ENCODE measurements at regions not wholly inside any gene's neighbourhood (a gene's known extent, or its start where the extent isn't known, plus 50 kb on each side); places are given as distances from the start of the nearest gene placed in this dataset.
"Not testable (repeated sequence)": the region's sequence is repeated elsewhere in the genome, so short reads cannot be mapped to it uniquely, and the experiment has no call there.

DNA sequence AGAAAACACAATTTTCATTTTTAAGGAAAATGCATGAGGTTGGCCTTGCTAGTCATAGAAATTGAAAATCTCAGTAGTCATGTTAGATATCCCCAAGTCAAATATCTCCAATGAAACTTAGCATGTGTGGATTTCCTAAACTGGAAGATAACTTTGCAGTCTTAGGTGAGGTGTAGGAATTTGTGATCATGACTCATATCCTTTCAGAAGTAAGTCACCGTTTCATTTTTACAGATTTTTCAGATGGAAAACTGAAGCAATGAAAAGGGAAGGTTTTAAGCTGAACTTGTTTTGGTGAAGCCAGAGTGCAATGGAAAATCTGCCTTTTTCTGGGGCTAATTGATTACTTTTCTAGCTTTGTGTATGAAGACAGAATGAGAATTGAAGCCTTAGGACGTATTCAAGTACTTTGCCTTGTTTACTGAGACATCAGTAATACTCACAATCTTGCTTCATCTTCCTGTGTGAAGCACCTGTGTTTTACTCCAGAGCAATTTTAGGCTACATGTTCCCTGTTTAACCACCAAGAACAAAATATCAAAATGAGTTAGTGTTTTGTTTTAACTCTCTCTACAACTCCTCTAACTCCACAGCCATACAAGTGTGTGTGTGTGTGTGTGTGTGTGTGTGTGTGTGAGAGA lies 1662.8 kb upstream of the ADGRL3 start:
- no peak overlapping the region for H3K4me3 ChIP-seq (ENCODE audit: low read length)
- no peaks in the 10 kb centered on the region for H3K27me3 ChIP-seq (ENCODE audit: control insufficient read depth, insufficient read depth, low read length)
- no peaks in the 10 kb centered on the region for H3K36me3 ChIP-seq (ENCODE audit: control insufficient read depth, insufficient read depth, low read length)
- no peaks in the 10 kb centered on the region for H3K4me1 ChIP-seq (ENCODE audit: control insufficient read depth, insufficient read depth, low read length)
- WGBS (ENCODE audit: insufficient coverage, insufficient read length): no CpG with 5 or more reads among the region's 2 CpGs
- no peaks in the 10 kb centered on the region for H3K9me3 ChIP-seq (ENCODE audit: control insufficient read depth, insufficient read depth, low read length)
- no peak for DNase-seq (ENCODE audit: low read depth, low spot score)
- no peak overlapping the region for H3K27ac ChIP-seq (ENCODE audit: low read length)

DNA sequence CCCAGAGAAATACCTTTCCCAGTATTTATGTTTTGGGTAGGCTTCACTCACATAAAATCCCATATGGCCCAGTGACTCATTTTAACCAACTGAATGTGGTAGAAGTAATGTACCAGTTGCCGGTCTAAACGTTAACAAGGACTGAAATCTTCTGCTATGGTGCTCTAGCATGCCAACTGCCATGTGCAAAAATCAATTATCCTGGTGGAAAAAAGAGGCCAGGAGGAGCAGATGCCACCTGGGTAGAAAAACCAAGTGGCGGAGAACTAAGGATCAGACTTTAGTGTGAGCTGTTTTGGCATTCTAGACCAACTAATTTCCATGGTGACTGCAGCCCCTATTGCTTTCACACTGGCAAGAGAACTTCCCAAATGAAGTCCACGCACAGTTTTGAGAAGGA lies 1660.7 kb upstream of the ADGRL3 start:
- Histone ChIP-seq H3K4me3 (ENCODE audit: low read length) (no peak overlapping the region), H3K36me3 (ENCODE audit: control insufficient read depth, insufficient read depth, low read length) (no peaks in the 10 kb centered on the region), H3K27me3 (ENCODE audit: control insufficient read depth, insufficient read depth, low read length) (no peaks in the 10 kb centered on the region), H3K4me1 (ENCODE audit: control insufficient read depth, insufficient read depth, low read length) (no peaks in the 10 kb centered on the region), H3K9me3 (ENCODE audit: control insufficient read depth, insufficient read depth, low read length) (no peaks in the 10 kb centered on the region), H3K27ac (ENCODE audit: low read length) (no peak overlapping the region)
- WGBS (ENCODE audit: insufficient coverage, insufficient read length): no CpG with 5 or more reads among the region's 4 CpGs
- DNase-seq (ENCODE audit: low read depth, low spot score): no peak

DNA sequence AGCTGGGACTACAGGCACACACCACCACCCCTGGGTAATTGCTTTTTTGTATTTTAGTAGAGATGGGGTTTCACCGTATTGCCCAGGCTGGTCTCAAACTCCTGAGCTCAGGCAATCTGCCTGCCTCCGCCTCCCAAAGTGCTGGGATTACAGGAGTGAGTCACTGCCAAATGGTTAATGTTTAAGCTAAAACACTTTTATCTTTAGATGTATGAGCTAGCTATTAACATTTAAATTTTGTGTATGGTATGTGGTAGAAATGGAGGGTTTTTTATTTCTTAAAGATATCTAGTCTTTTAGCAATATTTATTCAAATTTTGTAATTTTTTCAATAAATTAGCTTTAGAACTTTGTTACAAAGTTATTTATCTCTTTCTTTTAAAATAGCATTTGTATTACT lies 1659.8 kb upstream of the ADGRL3 start:
- DNase-seq (ENCODE audit: low read depth, low spot score): no peak
- H3K4me3 ChIP-seq (ENCODE audit: low read length): no peak overlapping the region
- H3K4me1 ChIP-seq (ENCODE audit: control insufficient read depth, insufficient read depth, low read length): no peaks in the 10 kb centered on the region
- no peaks in the 10 kb centered on the region for H3K9me3 ChIP-seq (ENCODE audit: control insufficient read depth, insufficient read depth, low read length)
- H3K27me3 ChIP-seq (ENCODE audit: control insufficient read depth, insufficient read depth, low read length): no peaks in the 10 kb centered on the region
- no CpG with 5 or more reads among the region's 2 CpGs for WGBS (ENCODE audit: insufficient coverage, insufficient read length)
- H3K36me3 ChIP-seq (ENCODE audit: control insufficient read depth, insufficient read depth, low read length): no peaks in the 10 kb centered on the region
- no peak overlapping the region for H3K27ac ChIP-seq (ENCODE audit: low read length)

DNA sequence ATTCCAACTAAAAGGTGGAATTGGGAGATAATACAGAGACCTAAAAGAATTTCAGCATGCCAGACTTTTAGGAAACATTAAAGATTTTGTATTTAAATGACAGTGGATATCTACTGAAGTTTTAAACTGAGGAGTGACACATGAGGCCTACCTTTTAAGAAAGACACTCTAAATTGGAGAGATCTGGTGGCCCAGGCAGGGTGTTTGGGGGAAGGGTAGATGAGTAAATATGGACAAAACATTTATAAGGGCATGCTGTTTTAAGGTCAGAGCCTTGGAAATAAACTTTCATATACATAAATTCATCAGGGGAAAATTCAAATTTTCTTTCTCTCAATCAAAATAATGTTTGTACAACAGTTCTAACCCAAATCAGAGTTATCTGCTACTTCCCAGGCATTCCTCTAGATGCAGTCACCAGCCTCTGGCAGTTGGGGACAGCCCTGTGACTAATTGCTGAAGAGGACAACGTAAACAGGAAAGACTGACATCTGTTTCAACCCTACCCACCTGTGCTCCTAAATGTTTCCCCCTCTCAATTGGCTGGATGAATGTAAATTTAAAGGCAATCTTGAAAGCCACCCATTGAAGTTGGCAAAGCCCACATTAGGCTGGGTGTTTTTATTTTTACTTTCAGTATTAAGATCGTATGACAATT lies 1646.9 kb upstream of the ADGRL3 start:
- Histone ChIP-seq H3K36me3 (ENCODE audit: control insufficient read depth, insufficient read depth, low read length) (no peaks in the 10 kb centered on the region), H3K27ac (ENCODE audit: low read length) (no peak overlapping the region), H3K4me3 (ENCODE audit: low read length) (no peak overlapping the region), H3K27me3 (ENCODE audit: control insufficient read depth, insufficient read depth, low read length) (no peaks in the 10 kb centered on the region), H3K4me1 (ENCODE audit: control insufficient read depth, insufficient read depth, low read length) (no peaks in the 10 kb centered on the region), H3K9me3 (ENCODE audit: control insufficient read depth, insufficient read depth, low read length) (no peaks in the 10 kb centered on the region)
- no CpG with 5 or more reads among the region's 2 CpGs for WGBS (ENCODE audit: insufficient coverage, insufficient read length)
- DNase-seq (ENCODE audit: low read depth, low spot score): no peak

DNA sequence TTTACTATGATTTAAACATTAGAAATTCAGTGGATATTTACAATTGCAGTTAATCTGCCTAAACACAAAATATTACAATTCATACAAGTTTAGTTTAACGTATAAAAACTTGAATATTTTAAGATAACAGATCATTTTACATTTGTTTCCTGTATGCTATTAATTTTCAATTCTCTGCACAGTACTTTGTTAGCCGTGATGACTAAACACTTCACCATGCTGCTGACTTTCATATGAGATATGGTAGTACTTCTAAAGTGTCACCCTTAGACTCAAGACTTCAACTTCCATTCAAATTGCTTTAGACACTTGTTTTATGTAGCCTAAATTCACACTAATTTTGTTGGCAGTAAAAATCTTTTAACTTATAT lies 1646.4 kb upstream of the ADGRL3 start:
- H3K36me3 ChIP-seq (ENCODE audit: control insufficient read depth, insufficient read depth, low read length): no peaks in the 10 kb centered on the region
- no peak for DNase-seq (ENCODE audit: low read depth, low spot score)
- no peak overlapping the region for H3K27ac ChIP-seq (ENCODE audit: low read length)
- no CpG with 5 or more reads among the region's 2 CpGs for WGBS (ENCODE audit: insufficient coverage, insufficient read length)
- no peaks in the 10 kb centered on the region for H3K4me1 ChIP-seq (ENCODE audit: control insufficient read depth, insufficient read depth, low read length)
- no peak overlapping the region for H3K4me3 ChIP-seq (ENCODE audit: low read length)
- no peaks in the 10 kb centered on the region for H3K9me3 ChIP-seq (ENCODE audit: control insufficient read depth, insufficient read depth, low read length)
- no peaks in the 10 kb centered on the region for H3K27me3 ChIP-seq (ENCODE audit: control insufficient read depth, insufficient read depth, low read length)

DNA sequence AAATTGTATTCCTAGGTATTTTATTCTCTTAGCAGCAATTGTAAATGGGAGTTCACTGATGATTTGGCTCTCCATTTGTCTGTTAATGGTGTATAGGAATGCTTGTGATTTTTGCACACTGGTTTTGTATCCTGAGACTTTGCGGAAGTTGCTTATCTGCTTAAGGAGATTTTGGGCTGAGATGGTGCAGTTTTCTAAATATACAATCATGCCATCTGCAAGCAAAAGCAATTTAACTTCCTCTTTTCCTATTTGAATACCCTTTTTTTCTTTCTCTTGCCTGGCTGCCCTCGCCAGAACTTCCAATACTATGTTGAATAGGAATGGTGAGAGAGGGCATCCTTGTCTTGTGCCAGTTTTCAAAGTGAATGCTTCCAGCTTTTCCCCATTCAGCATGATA lies 1643.9 kb upstream of the ADGRL3 start:
- DNase-seq (ENCODE audit: low read depth, low spot score); H3K27me3 ChIP-seq (ENCODE audit: control insufficient read depth, insufficient read depth, low read length): not testable (repeated sequence)
- no CpG with 5 or more reads among the region's 2 CpGs for WGBS (ENCODE audit: insufficient coverage, insufficient read length)

DNA sequence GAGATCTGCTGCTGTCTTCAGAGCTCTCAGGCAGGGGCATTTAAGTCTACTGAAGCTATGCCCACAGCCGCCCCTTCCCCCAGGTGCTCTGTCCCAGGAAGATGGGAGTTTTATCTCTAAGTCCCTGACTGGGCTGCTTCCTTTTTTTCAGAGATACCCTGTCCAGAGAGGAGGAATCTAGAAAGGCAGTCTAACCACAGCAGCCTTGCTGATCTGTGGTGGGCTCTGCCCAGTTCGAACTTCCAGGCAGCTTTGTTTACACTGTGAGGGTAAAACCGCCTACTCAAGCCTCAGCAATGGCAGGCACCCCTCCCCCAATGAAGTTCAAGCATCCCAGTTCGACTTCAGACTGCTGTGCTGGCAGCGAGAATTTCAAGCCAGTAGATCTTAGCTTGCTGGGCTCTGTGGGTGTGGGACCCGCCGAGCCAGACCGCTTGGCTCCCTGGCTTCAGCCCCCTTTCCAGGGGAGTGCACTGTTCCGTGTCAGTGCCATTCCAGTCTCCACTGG lies 1639.9 kb upstream of the ADGRL3 start:
- DNase-seq (ENCODE audit: low read depth, low spot score); H3K9me3 ChIP-seq (ENCODE audit: control insufficient read depth, insufficient read depth, low read length); H3K36me3 ChIP-seq (ENCODE audit: control insufficient read depth, insufficient read depth, low read length); H3K4me1 ChIP-seq (ENCODE audit: control insufficient read depth, insufficient read depth, low read length); H3K4me3 ChIP-seq (ENCODE audit: low read length); H3K27me3 ChIP-seq (ENCODE audit: control insufficient read depth, insufficient read depth, low read length); H3K27ac ChIP-seq (ENCODE audit: low read length): not testable (repeated sequence)
- no CpG with 5 or more reads among the region's 9 CpGs for WGBS (ENCODE audit: insufficient coverage, insufficient read length)

More for the DNA sequence above, 1643.9 kb upstream of the ADGRL3 start:
- not testable (repeated sequence) for H3K9me3 ChIP-seq (ENCODE audit: control insufficient read depth, insufficient read depth, low read length); H3K27ac ChIP-seq (ENCODE audit: low read length); H3K4me3 ChIP-seq (ENCODE audit: low read length); H3K36me3 ChIP-seq (ENCODE audit: control insufficient read depth, insufficient read depth, low read length); H3K4me1 ChIP-seq (ENCODE audit: control insufficient read depth, insufficient read depth, low read length)

DNA sequence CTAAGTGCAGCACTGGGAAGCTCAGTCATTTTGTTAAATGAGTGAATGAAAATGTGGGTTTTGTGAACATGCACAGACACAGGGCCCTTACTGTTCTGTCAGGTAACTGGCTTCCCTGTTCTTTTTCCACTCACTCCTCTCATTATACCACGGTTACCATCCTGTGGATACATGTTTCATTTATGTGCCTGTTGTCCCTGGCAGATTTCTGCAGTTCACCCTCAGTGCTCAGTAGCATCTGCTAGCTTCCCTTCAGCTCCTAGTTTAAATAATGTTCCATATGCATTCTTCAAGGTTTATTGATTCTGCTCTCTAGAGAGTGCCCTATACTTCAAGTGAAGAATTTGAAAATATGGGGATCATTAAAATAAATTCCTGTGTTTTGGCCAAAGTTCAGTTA lies 1634.3 kb upstream of the ADGRL3 start:
- Histone ChIP-seq H3K27me3 (ENCODE audit: control insufficient read depth, insufficient read depth, low read length) (no peaks in the 10 kb centered on the region), H3K9me3 (ENCODE audit: control insufficient read depth, insufficient read depth, low read length) (no peaks in the 10 kb centered on the region), H3K27ac (ENCODE audit: low read length) (no peak overlapping the region), H3K36me3 (ENCODE audit: control insufficient read depth, insufficient read depth, low read length) (no peaks in the 10 kb centered on the region), H3K4me1 (ENCODE audit: control insufficient read depth, insufficient read depth, low read length) (no peaks in the 10 kb centered on the region), H3K4me3 (ENCODE audit: low read length) (no peak overlapping the region)
- no CpG with 5 or more reads among the region's 1 CpG for WGBS (ENCODE audit: insufficient coverage, insufficient read length)
- DNase-seq (ENCODE audit: low read depth, low spot score): no peak

DNA sequence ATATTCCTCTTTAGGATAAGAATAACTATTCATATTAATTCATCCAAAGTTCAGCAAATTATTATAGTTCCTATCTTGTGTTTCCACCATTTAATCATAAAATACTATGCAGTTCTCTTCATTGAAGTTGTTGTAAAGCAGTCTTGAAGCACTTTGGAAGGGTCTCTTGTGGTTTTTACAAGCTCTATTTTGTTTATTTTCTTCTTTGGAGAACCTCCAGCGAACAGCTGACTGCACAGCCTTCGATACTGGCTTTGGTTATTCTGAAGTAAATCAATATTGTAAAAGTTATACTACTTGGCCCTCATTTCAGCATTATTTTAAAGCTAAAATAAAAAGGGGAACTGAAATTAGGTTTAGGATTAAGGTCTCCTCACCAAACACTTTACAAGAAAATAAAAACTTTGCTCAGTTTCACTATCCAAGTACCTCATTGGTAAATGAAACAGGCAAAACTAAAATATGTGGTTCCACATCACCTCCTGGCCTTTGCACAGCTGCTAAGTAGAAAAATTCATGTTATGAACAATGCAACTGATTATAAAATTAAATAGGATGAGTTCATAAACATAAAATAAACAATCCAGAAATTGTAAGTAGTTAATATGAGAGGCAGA lies 1629.2 kb upstream of the ADGRL3 start:
- Histone ChIP-seq H3K4me1 (ENCODE audit: control insufficient read depth, insufficient read depth, low read length) (no peaks in the 10 kb centered on the region), H3K27me3 (ENCODE audit: control insufficient read depth, insufficient read depth, low read length) (no peaks in the 10 kb centered on the region), H3K27ac (ENCODE audit: low read length) (no peak overlapping the region), H3K4me3 (ENCODE audit: low read length) (no peak overlapping the region), H3K36me3 (ENCODE audit: control insufficient read depth, insufficient read depth, low read length) (no peaks in the 10 kb centered on the region), H3K9me3 (ENCODE audit: control insufficient read depth, insufficient read depth, low read length) (no peaks in the 10 kb centered on the region)
- no CpG with 5 or more reads among the region's 2 CpGs for WGBS (ENCODE audit: insufficient coverage, insufficient read length)
- DNase-seq (ENCODE audit: low read depth, low spot score): no peak

DNA sequence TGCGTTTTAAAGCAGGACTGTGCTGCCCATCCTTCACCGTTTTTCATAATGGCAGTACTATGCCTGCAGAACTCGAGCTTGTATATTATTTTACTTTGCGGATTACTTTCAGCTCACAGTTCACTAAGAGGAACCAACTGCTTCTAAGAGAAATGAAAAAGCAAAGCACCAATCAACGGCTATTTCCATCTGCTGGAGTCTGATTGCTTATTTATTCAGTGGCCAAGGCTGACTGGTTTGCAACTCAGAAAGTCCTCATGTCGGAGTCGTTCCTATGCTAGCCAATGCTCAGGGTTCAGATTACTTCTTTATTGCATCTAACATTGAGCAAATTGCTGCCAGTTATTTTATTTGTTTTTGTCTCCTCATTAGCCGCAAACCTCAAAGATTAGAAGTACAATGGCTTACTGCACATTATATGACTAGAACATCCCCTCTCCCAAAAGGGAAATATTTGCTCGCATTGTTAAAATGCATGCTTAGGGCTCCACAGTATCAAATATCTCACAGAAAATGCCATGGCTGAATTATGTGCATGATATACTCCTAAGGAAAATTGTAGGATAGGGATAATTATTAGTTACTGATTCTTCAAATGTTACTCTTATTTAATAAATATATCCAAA lies 1628.2 kb upstream of the ADGRL3 start:
- no peak for DNase-seq (ENCODE audit: low read depth, low spot score)
- Histone ChIP-seq H3K27me3 (ENCODE audit: control insufficient read depth, insufficient read depth, low read length) (no peaks in the 10 kb centered on the region), H3K36me3 (ENCODE audit: control insufficient read depth, insufficient read depth, low read length) (no peaks in the 10 kb centered on the region), H3K27ac (ENCODE audit: low read length) (no peak overlapping the region), H3K4me1 (ENCODE audit: control insufficient read depth, insufficient read depth, low read length) (no peaks in the 10 kb centered on the region), H3K4me3 (ENCODE audit: low read length) (no peak overlapping the region), H3K9me3 (ENCODE audit: control insufficient read depth, insufficient read depth, low read length) (no peaks in the 10 kb centered on the region)
- WGBS (ENCODE audit: insufficient coverage, insufficient read length): no CpG with 5 or more reads among the region's 9 CpGs

Data from iPS DF 6.9 (cell line).